Fibroblast of gingiva (primary cell): ENCODE measurements at regions not wholly inside any gene's neighbourhood (a gene's known extent, or its start where the extent isn't known, plus 50 kb on each side); places are given as distances from the start of the nearest gene placed in this dataset.
A peak's percentile ranks its signal among the peaks of the same experiment; 100 is the strongest.
"Not testable (repeated sequence)": the region's sequence is repeated elsewhere in the genome, so short reads cannot be mapped to it uniquely, and the experiment has no call there.

Experiments used
- DNase-seq: peaks from one replicate; pipeline ENCODE4 v3.0.0-alpha.2; 2011; ENCODE audit warnings: low read depth

GRCh38 chrX:116290359-116290758 lies 119.8 kb downstream of the AGTR2 start:
- DNase-seq: no peak

GRCh38 chrX:116292183-116292582 lies 121.6 kb downstream of the AGTR2 start:
- DNase-seq: no peak

GRCh38 chrX:116298956-116299355 lies 128.4 kb downstream of the AGTR2 start:
- DNase-seq: no peak

GRCh38 chrX:116306218-116306617 lies 130.2 kb upstream of the SLC6A14 start:
- no peak for DNase-seq

- DNase-seq: peak; percentile 64
These were observed 119.0 kb upstream of the SLC6A14 start for GRCh38 chrX:116317409-116317808.

- DNase-seq: no peak
These were observed 117.7 kb upstream of the SLC6A14 start for GRCh38 chrX:116318672-116319071.

- no peak for DNase-seq
These were observed 114.7 kb upstream of the SLC6A14 start for GRCh38 chrX:116321711-116322110.

GRCh38 chrX:116332026-116332425 lies 104.4 kb upstream of the SLC6A14 start:
- DNase-seq: not testable (repeated sequence)

- not testable (repeated sequence) for DNase-seq
These were observed 101.6 kb upstream of the SLC6A14 start for GRCh38 chrX:116334797-116335196.

- no peak for DNase-seq
These were observed 97.0 kb upstream of the SLC6A14 start for GRCh38 chrX:116339407-116339806.

GRCh38 chrX:116342903-116343302 lies 93.5 kb upstream of the SLC6A14 start:
- no peak for DNase-seq

- DNase-seq: no peak
These were observed 90.4 kb upstream of the SLC6A14 start for GRCh38 chrX:116345958-116346357.

- no peak for DNase-seq
These were observed 79.1 kb upstream of the SLC6A14 start for GRCh38 chrX:116357329-116357728.

- DNase-seq: no peak
These were observed 57.4 kb upstream of the SLC6A14 start for GRCh38 chrX:116378961-116379360.

GRCh38 chrX:116379854-116380253 lies 56.6 kb upstream of the SLC6A14 start:
- peak; percentile 86 for DNase-seq

- DNase-seq: peak; percentile 65
These were observed 51.9 kb upstream of the SLC6A14 start for GRCh38 chrX:116384406-116384954.
